B cell (primary cell): ENCODE measurements at regions not wholly inside any gene's neighbourhood (a gene's known extent, or its start where the extent isn't known, plus 50 kb on each side); places are given as distances from the start of the nearest gene placed in this dataset.

Source experiments
- ATAC-seq: fragments of 200-7000 bp; cut with Tn5 transposase; one replicate; pipeline ENCODE4 v1.10.0; 2021; ENCODE audit warnings: low read depth, mild to moderate bottlenecking, moderate number of reproducible peaks, moderate library complexity
- CTCF ChIA-PET: fragments of 350-600 bp; sonication (Branson Sonifier 250); formaldehyde crosslinking; loops from one replicate; lab custom pipeline; 2021; ENCODE audit warnings: antibody characterized with exemption, inconsistent platforms; lab: Charles Lee
- POLR2A ChIA-PET: fragments of 350-600 bp; sonication (Branson Sonifier 250); formaldehyde crosslinking; loops from one replicate; lab custom pipeline; 2021; ENCODE audit warnings: antibody characterized with exemption; lab: Charles Lee
- DNase-seq: peaks from one replicate; pipeline ENCODE4 v3.0.0; 2013
- H2AFZ ChIP-seq: 2 replicates; pipeline ENCODE4 v1.6.1; 2012; ENCODE audit warnings: mild to moderate bottlenecking, low read depth, low read length; ENCODE audit not compliant: insufficient read depth, poor library complexity, severe bottlenecking
- H3K27ac ChIP-seq, 2 donors: 1 replicate in 1 of 2; 2 replicates in 1 of 2; pipeline ENCODE4 v1.5.1; 2012 to 2013; ENCODE audit warnings: low read length in 2 of 2, mild to moderate bottlenecking in 2 of 2, moderate library complexity in 1 of 2
- H3K27me3 ChIP-seq, 4 experiments: fragments of 200-600 bp in 1 of 4; sonication (generic) in 1 of 4; replicated peaks in 1 of 4; 1 replicate in 2 of 4; 2 replicates in 2 of 4; pipeline versions ENCODE4 v1.6.1 to v1.7.0; 2013 to 2016; ENCODE audit warnings: low read length in 3 of 4, mild to moderate bottlenecking in 2 of 4, mixed read lengths in 1 of 4, moderate library complexity in 1 of 4; ENCODE audit not compliant: insufficient read depth in 4 of 4, control insufficient read depth in 3 of 4; ENCODE audit errors: control extremely low read depth in 1 of 4
- H3K36me3 ChIP-seq, 2 experiments: replicated peaks in 1 of 2; 1 replicate in 1 of 2; 2 replicates in 1 of 2; pipeline versions ENCODE4 v1.6.1 to v1.7.1; 2013; ENCODE audit warnings: low read length in 1 of 2; ENCODE audit not compliant: insufficient read depth in 2 of 2, control insufficient read depth in 1 of 2; ENCODE audit errors: control extremely low read depth in 1 of 2, extremely low read depth in 1 of 2
- H3K4me1 ChIP-seq, 2 donors: fragments of 200-600 bp in 1 of 2; sonication (generic) in 1 of 2; 1 replicate in 1 of 2; 2 replicates in 1 of 2; pipeline versions ENCODE4 v1.5.1 to v1.6.1; 2013 to 2017; ENCODE audit warnings: low read length in 2 of 2; ENCODE audit not compliant: control insufficient read depth in 2 of 2, insufficient read depth in 2 of 2
- H3K4me2 ChIP-seq: replicated peaks from 2 replicates; pipeline ENCODE3; 2012; ENCODE audit warnings: mild to moderate bottlenecking, low read depth, low read length; ENCODE audit not compliant: poor library complexity, severe bottlenecking
- H3K4me3 ChIP-seq, 5 experiments: fragments of 200-600 bp in 1 of 5; sonication (generic) in 1 of 5; 1 replicate in 3 of 5; 2 replicates in 2 of 5; pipeline versions ENCODE4 v1.5.1 to v1.7.0; 2011 to 2016; ENCODE audit warnings: low read length in 4 of 5, mild to moderate bottlenecking in 4 of 5, low read depth in 2 of 5, control low read depth in 1 of 5, moderate library complexity in 1 of 5; ENCODE audit not compliant: insufficient read depth in 1 of 5; ENCODE audit errors: control extremely low read depth in 1 of 5, extremely low read depth in 1 of 5
- H3K79me2 ChIP-seq: fragments of 200-600 bp; sonication (generic); one replicate; pipeline ENCODE4 v1.6.0; 2016; ENCODE audit warnings: low read length; ENCODE audit not compliant: control insufficient read depth, insufficient read depth
- H3K9ac ChIP-seq: fragments of 200-600 bp; sonication (generic); 2 replicates; pipeline ENCODE4 v1.6.1; 2017; ENCODE audit warnings: mild to moderate bottlenecking, low read length, moderate library complexity
- H3K9me3 ChIP-seq, 3 donors: one replicate each; pipeline versions ENCODE4 v1.6.1 to v1.7.1; 2013; ENCODE audit warnings: low read length in 2 of 3; ENCODE audit not compliant: control insufficient read depth in 2 of 3, insufficient read depth in 1 of 3; ENCODE audit errors: control extremely low read depth in 1 of 3
- H4K20me1 ChIP-seq: 2 replicates; pipeline ENCODE4 v1.6.0; 2012; ENCODE audit warnings: mild to moderate bottlenecking, low read length; ENCODE audit not compliant: insufficient read depth, control insufficient read depth, poor library complexity, severe bottlenecking
- H3K27ac Mint-ChIP-seq: one replicate; pipeline ENCODE4 v1.8.0; 2021; ENCODE audit warnings: mixed read lengths
- H3K27me3 Mint-ChIP-seq: one replicate; pipeline ENCODE4 v1.8.0; 2021; ENCODE audit warnings: mixed read lengths
- H3K4me1 Mint-ChIP-seq: one replicate; pipeline ENCODE4 v1.8.0; 2021; ENCODE audit warnings: mixed read lengths
- H3K4me3 Mint-ChIP-seq: one replicate; pipeline ENCODE4 v1.8.0; 2021; ENCODE audit warnings: mixed read lengths
- H3K9me3 Mint-ChIP-seq: one replicate; pipeline ENCODE4 v1.8.0; 2022; ENCODE audit warnings: mixed read lengths; ENCODE audit not compliant: insufficient read depth
- CTCF ChIP-seq: fragments of 200-600 bp; IDR thresholded peaks from one replicate; pipeline ENCODE4 v1.8.0; 2022; ENCODE audit warnings: antibody characterized with exemption, mild to moderate bottlenecking
- EZH2 ChIP-seq: IDR thresholded peaks from 2 replicates; pipeline ENCODE4 v1.6.1; 2012; ENCODE audit warnings: borderline replicate concordance, low read depth, mild to moderate bottlenecking, moderate library complexity, low read length; ENCODE audit not compliant: insufficient read depth, poor library complexity, severe bottlenecking
- WGBS: methylation state at CpG from one replicate; pipeline ENCODE4 v1.1.5; 2013; ENCODE audit warnings: missing lambda C conversion rate; ENCODE audit not compliant: insufficient coverage; 5-methylcytosine and 5-hydroxymethylcytosine counted together
- intact Hi-C: fragments of 100-400 bp; cut with micrococcal nuclease; formaldehyde crosslinking; loops from one replicate; pipeline ENCODE4 v1.10.0; 2022

DNA sequence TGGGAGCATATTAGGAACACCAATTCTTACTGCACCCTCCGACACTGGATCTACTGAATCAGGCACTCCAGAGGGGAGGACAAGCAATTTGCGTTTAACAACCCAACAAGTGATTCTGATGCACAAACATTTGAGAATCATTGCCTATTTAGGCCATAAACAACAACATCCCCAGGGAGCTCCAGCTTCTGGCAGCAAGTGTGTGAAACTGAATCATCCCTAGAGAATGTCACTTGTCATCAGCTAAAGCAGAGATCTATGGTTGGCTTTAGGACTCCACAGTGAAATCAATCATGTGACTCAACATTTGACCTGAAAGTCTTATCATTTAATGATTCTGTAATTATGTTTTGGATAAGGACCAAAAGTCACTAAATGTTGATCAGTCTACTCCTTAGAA is 505.0 kb upstream of the FLRT2 start:
- Histone ChIP-seq H3K79me2 (no peaks in the 10 kb centered on the region), H3K36me3 (no peaks in the 10 kb centered on the region), H4K20me1 (no peaks in the 10 kb centered on the region), H3K9me3 (peaks cover 0 to 3% (median 0%) of the 10 kb centered on the region in 3 donors), H3K27me3 (no peaks in the 10 kb centered on the region), H3K9ac (no peak overlapping the region), H3K4me3 (no peak overlapping the region), H3K4me2 (no peak overlapping the region), H2AFZ (no peak overlapping the region), H3K27ac (no peak overlapping the region), H3K4me1 (no peaks in the 10 kb centered on the region)
- H3K4me3 Mint-ChIP-seq = no peak overlapping the region
- H3K4me1 Mint-ChIP-seq = no peaks in the 10 kb centered on the region
- ATAC-seq (no peak), DNase-seq (no peak)
- H3K27ac Mint-ChIP-seq = no peak overlapping the region
- H3K9me3 Mint-ChIP-seq = no peaks in the 10 kb centered on the region
- intact Hi-C loops = no loop called here
- 75% methylated on average over 2 of the region's 2 CpGs for WGBS
- no peaks in the 10 kb centered on the region for H3K27me3 Mint-ChIP-seq
- CTCF ChIA-PET = no interaction called here
- POLR2A ChIA-PET = no interaction called here
- TF ChIP-seq CTCF (no peak), EZH2 (no peak)

GRCh38 chr14:85027681-85028370 is 502.1 kb upstream of the FLRT2 start:
- Histone ChIP-seq H3K27ac (no peak overlapping the region), H4K20me1 (no peaks in the 10 kb centered on the region), H3K36me3 (no peaks in the 10 kb centered on the region), H3K4me2 (no peak overlapping the region), H2AFZ (no peak overlapping the region), H3K79me2 (no peaks in the 10 kb centered on the region), H3K4me1 (no peaks in the 10 kb centered on the region), H3K9ac (no peak overlapping the region), H3K4me3 (no peak overlapping the region), H3K27me3 (no peaks in the 10 kb centered on the region), H3K9me3 (peaks cover 0 to 3% (median 0%) of the 10 kb centered on the region in 3 donors)
- CTCF ChIA-PET = no interaction called here
- Mint-ChIP-seq H3K9me3 (no peaks in the 10 kb centered on the region), H3K4me1 (no peaks in the 10 kb centered on the region), H3K27me3 (no peaks in the 10 kb centered on the region), H3K27ac (no peak overlapping the region), H3K4me3 (no peak overlapping the region)
- TF ChIP-seq CTCF = no peak
- no peak for TF ChIP-seq EZH2
- intact Hi-C loops = no loop called here
- ATAC-seq (no peak), DNase-seq (no peak)
- 66% methylated on average over 2 of the region's 2 CpGs for WGBS
- POLR2A ChIA-PET = no interaction called here
